HG03432 (cell line): ENCODE measurements at regions not wholly inside any gene's neighbourhood (a gene's known extent, or its start where the extent isn't known, plus 50 kb on each side); places are given as distances from the start of the nearest gene placed in this dataset.

Experiments
- ATAC-seq: cut with Tn5 transposase; IDR thresholded peaks from one replicate; pipeline ENCODE4 v1.9.1; 2021; ENCODE audit warnings: mild to moderate bottlenecking, moderate library complexity; ENCODE audit not compliant: unreplicated experiment

DNA sequence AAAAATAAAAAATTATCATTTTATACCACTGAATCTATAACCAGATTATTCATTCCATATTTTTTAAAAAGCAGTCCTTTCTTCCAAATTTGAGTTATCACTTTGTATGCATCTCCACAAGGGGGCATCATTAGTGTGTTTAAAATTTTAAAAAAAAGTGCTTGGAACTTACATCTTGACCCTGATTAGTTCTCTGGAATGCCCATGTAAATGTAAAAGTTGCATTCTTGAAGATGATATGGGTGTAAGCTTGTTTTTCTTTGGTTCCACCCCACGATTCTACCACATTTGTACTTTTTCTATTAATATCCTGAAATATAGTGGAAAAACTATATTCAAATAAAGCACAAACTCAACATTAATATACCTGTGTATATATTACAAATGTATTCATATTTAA lies 144.9 kb downstream of the ELAPOR2 start:
- no peak for ATAC-seq
